RWPE1 (cell line): ENCODE measurements at regions not wholly inside any gene's neighbourhood (a gene's known extent, or its start where the extent isn't known, plus 50 kb on each side); places are given as distances from the start of the nearest gene placed in this dataset.

Experiments used
- CTCF ChIA-PET: fragments of 350-600 bp; sonication (Branson Sonifier 250); formaldehyde crosslinking; extraction: SDS; loops from one replicate; lab custom pipeline; 2021; lab: Yijun Ruan, JAX
- POLR2A ChIA-PET: fragments of 400-600 bp; formaldehyde crosslinking; extraction: SDS; loops from one replicate; lab custom pipeline; 2020; ENCODE audit warnings: antibody characterized with exemption; ENCODE audit not compliant: low non-redundant PET; lab: Yijun Ruan, JAX
- DNase-seq: peaks from one replicate; pipeline ENCODE4 v3.0.0; 2012; ENCODE audit warnings: low spot score
- H3K27ac ChIP-seq: fragments of 450-650 bp; 2 replicates; pipeline ENCODE4 v1.5.1; 2017
- TF ChIP-seq, protein P1 (sequence below): fragments of 450-650 bp; conservative IDR thresholded peaks from 2 replicates; pipeline ENCODE4 v1.5.1; 2017; ENCODE audit warnings: low read depth, mild to moderate bottlenecking

DNA sequence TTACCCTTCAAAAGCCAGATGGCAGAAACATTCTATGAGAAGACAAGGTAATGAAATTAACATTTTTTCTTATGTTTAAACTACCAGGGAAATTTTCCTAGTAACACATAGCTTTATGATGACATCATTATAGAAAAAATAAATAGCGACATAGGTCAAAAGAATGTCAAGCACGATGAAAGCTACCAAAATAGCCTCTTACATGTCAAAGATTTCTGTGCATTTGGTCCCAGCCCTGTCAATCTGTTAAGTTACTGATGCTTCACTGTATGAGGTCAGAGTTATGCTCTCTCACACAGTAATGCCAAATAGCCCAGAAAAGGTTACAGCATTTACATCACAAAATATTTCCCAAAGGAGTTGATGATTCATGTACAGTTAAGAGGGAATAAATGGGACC, 199.8 kb upstream of the DEFB112 start:
- ChIA-PET POLR2A (no interaction called here), CTCF (interaction anchor here (0.6 kb wide), 1 partner anchor 464 kb away, joined by 4 read pairs; no protein-coding TSS in a partner anchor)
- DNase-seq: no peak
- TF ChIP-seq, protein P1, sequence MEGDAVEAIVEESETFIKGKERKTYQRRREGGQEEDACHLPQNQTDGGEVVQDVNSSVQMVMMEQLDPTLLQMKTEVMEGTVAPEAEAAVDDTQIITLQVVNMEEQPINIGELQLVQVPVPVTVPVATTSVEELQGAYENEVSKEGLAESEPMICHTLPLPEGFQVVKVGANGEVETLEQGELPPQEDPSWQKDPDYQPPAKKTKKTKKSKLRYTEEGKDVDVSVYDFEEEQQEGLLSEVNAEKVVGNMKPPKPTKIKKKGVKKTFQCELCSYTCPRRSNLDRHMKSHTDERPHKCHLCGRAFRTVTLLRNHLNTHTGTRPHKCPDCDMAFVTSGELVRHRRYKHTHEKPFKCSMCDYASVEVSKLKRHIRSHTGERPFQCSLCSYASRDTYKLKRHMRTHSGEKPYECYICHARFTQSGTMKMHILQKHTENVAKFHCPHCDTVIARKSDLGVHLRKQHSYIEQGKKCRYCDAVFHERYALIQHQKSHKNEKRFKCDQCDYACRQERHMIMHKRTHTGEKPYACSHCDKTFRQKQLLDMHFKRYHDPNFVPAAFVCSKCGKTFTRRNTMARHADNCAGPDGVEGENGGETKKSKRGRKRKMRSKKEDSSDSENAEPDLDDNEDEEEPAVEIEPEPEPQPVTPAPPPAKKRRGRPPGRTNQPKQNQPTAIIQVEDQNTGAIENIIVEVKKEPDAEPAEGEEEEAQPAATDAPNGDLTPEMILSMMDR: no peak
- no peak overlapping the region for H3K27ac ChIP-seq

DNA sequence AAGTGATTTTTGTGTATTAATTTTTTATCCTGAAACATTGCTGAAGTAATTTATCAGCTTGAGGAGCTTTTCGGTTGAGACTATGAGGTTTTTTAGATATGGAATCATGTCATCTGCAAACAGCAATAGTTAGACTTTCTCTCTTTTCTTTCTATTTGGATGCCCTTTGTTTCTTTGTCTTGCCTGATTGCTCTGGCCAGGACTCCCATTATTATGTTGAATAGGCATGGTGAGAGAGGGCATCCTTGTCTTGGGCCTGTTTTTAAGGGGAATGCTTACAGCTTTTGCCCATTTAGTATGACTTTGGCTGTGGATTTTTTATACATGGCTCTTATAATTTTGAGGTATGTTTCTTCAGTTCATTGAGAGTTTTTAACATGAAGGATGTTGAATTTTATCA, 207.6 kb upstream of the DEFB112 start:
- ChIA-PET POLR2A (no interaction called here), CTCF (no interaction called here)
- TF ChIP-seq, protein P1: no peak
- DNase-seq: no peak
- H3K27ac ChIP-seq: no peak overlapping the region

DNA sequence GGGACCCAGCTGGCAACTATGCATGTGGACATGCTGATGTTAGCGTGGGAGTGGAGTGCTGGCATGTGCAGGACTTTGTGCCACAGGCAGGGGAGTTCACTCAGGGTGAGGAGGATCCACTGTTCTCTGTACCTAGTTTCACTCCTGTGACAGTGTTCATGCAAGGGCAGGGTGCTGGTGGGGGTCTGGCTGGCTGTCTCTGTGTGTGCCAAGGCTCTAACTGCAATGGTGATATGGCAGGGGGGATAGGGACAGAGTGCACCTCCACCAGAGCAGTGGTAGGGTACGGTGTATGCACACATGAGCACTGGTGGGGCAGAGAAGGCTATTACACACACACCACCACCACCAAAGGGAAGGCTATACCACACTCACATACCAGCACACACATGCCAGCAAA, 210.2 kb upstream of the DEFB112 start:
- H3K27ac ChIP-seq: no peak overlapping the region
- ChIA-PET CTCF (no interaction called here), POLR2A (no interaction called here)
- TF ChIP-seq, protein P1: no peak
- no peak for DNase-seq

DNA sequence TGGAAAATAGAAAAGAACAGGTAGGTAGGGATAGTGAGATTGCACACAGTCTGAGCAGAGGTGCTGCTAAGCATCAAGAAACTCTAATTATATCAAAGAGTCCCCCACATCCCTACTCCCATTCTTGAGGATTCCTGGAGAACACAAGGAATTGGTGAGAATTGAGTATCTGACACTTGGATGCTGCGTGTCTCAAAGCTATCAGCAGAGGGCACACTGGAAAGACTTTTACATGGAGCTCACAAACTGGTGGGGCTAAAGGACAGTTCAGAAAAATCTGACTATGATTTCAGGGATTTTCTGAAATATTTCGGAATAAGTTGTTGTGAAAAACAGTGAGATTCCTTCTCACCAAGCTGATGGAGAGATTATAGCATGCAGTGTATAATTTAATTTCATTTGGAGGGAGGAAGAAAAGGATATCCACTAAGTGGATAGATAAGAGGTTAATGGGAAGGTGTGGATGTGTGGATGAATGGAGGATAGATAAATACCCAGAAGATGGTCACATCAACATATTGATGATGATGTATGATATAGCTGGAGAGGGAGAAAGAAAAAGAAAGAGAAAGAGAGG, 215.4 kb upstream of the DEFB112 start:
- H3K27ac ChIP-seq: no peak overlapping the region
- POLR2A ChIA-PET: no interaction called here
- TF ChIP-seq, protein P1: peak; percentile 23; the same call in 1 of the 2 replicates
- CTCF ChIA-PET: interaction anchor here (0.6 kb wide), 1 partner anchor 335 kb away, joined by 3 read pairs; no protein-coding TSS in a partner anchor
- no peak for DNase-seq

DNA sequence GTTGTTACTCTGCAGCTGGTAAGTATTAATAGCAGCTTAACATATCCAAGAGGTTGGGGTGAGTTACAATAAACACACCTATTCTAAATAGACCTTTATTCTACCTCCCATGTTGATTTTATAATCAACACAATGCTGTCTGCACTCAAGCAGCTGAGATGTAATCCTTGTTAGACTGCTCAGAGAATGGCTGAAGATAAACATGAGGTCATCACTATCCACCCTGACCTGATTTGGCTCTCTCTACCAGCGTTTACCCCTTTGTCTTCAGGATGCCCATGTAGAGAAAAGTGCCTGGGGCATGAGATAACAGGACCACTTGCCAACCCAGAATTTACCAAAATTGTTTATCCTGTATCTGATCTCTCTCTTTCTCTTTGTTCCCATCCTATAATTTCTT, 220.7 kb upstream of the DEFB112 start:
- CTCF ChIA-PET: no interaction called here
- TF ChIP-seq, protein P1: no peak
- DNase-seq: no peak

DNA sequence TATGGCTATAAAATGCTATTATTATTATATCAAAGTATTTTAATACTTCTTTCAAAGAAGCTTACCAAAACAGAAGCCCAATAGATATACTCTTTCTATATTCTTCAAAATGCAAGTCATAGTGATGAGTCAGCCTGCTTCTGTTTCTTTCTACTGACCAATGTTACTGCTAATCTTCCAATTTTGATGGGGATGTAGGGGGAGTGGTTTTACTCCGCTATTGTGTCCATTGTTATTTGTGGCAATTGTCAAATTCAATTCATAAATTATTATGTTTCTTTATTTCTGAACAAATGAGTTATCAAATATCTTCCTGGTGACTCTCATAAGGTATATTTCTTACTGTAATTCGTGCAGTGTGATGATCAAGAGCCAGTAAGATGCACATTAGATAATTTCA, 221.5 kb upstream of the DEFB112 start:
- no peak overlapping the region for H3K27ac ChIP-seq
- DNase-seq: no peak
- CTCF ChIA-PET: no interaction called here
- POLR2A ChIA-PET: no interaction called here
- TF ChIP-seq, protein P1: no peak

More for the DNA sequence above, 220.7 kb upstream of the DEFB112 start:
- POLR2A ChIA-PET: no interaction called here
- H3K27ac ChIP-seq: no peak overlapping the region
